ENCODE measurements at regions not wholly inside any gene's neighbourhood (a gene's known extent, or its start where the extent isn't known, plus 50 kb on each side); places are given as distances from the start of the nearest gene placed in this dataset.

GRCh38 chr10:90988024-90988423 lies 67.1 kb upstream of the ANKRD1 start:
- no peak overlapping the region for H3K4me2 ChIP-seq (ENCODE audit: control insufficient read depth, extremely low read depth, insufficient read depth, low read depth, low read length)
- H2AFZ ChIP-seq (ENCODE audit: control insufficient read depth, low read length) = no peak overlapping the region
- no peaks in the 10 kb centered on the region for H4K20me1 ChIP-seq (ENCODE audit: control insufficient read depth, extremely low read depth, insufficient read depth, low read length)
- H3K4me1 ChIP-seq (ENCODE audit: control insufficient read depth, extremely low read depth, insufficient read depth, low read length) = no peaks in the 10 kb centered on the region
- no peak for TF ChIP-seq CTCF (optimal IDR thresholded peaks at IDR 0.05 in 1 of 3, IDR thresholded peaks at IDR 0.05 in 1 of 3, conservative IDR thresholded peaks at IDR 0.05 in 1 of 3; ENCODE audit: extremely low read depth in 1 of 3, insufficient read depth in 2 of 3, low read length in 3 of 3)
- TF ChIP-seq EZH2 (IDR thresholded peaks at IDR 0.05; ENCODE audit: low read length) = no peak
- no peak overlapping the region for H3K27ac ChIP-seq (ENCODE audit: control insufficient read depth, insufficient read depth, low read length)
- H3K4me3 ChIP-seq (ENCODE audit: control insufficient read depth in 2 of 3, extremely low read depth in 1 of 3, insufficient read depth in 2 of 3, low read depth in 1 of 3, low read length in 3 of 3) = no peak overlapping the region
- no peak for FAIRE-seq
- H3K27me3 ChIP-seq (ENCODE audit: control insufficient read depth, extremely low read depth, insufficient read depth, low read length) = peaks cover 16% of the 10 kb centered on the region
- no peaks in the 10 kb centered on the region for H3K36me3 ChIP-seq (ENCODE audit: control insufficient read depth in 2 of 2, extremely low read depth in 1 of 2, insufficient read depth in 2 of 2, low read length in 2 of 2)
- no peaks in the 10 kb centered on the region for H3K79me2 ChIP-seq (ENCODE audit: control insufficient read depth, insufficient read depth, low read length)
- no peak overlapping the region for H3K9ac ChIP-seq (ENCODE audit: control insufficient read depth, extremely low read depth, insufficient read depth, low read length)
- no peaks in the 10 kb centered on the region for H3K9me3 ChIP-seq (ENCODE audit: control insufficient read depth, low read depth, low read length)
- dilution Hi-C loops (cut with MboI; ENCODE audit: extremely low pct_ligation_motif_present, low sequenced_read_pairs) = no loop called here
- no peak for DNase-seq (ENCODE audit: low read depth, low spot score)
- no peaks in the 10 kb centered on the region for H3K9me1 ChIP-seq (ENCODE audit: control insufficient read depth, extremely low read depth, insufficient read depth, low read length)

DNA sequence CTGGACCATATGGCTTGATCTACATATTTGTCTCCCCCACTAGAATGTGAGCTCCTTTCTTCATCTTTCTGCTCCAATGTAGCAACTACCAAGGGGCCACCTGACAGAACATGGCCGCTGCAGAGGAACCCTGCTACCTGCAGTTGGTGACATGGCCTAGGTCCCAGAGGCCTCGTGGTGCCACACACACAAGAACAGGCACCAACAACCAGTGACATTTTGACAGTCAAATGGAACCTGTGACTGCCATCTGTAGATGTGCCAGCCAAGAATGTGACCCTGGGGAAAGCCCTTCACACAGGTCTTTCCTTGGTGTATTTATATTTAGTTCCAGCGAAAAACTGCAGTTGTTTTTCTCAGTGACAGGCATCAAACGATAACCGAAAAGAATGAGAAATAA lies 67.9 kb upstream of the ANKRD1 start:
- no peaks in the 10 kb centered on the region for H3K36me3 ChIP-seq (ENCODE audit: control insufficient read depth in 2 of 2, extremely low read depth in 1 of 2, insufficient read depth in 2 of 2, low read length in 2 of 2)
- no peak for FAIRE-seq
- no peaks in the 10 kb centered on the region for H3K9me1 ChIP-seq (ENCODE audit: control insufficient read depth, extremely low read depth, insufficient read depth, low read length)
- dilution Hi-C loops (cut with MboI; ENCODE audit: extremely low pct_ligation_motif_present, low sequenced_read_pairs) = no loop called here
- peaks cover 13% of the 10 kb centered on the region for H3K27me3 ChIP-seq (ENCODE audit: control insufficient read depth, extremely low read depth, insufficient read depth, low read length)
- H3K9me3 ChIP-seq (ENCODE audit: control insufficient read depth, low read depth, low read length) = no peaks in the 10 kb centered on the region
- no peak for TF ChIP-seq EZH2 (IDR thresholded peaks at IDR 0.05; ENCODE audit: low read length)
- no peak for TF ChIP-seq CTCF (optimal IDR thresholded peaks at IDR 0.05 in 1 of 3, IDR thresholded peaks at IDR 0.05 in 1 of 3, conservative IDR thresholded peaks at IDR 0.05 in 1 of 3; ENCODE audit: extremely low read depth in 1 of 3, insufficient read depth in 2 of 3, low read length in 3 of 3)
- no peak overlapping the region for H2AFZ ChIP-seq (ENCODE audit: control insufficient read depth, low read length)
- H3K79me2 ChIP-seq (ENCODE audit: control insufficient read depth, insufficient read depth, low read length) = no peaks in the 10 kb centered on the region
- no peak overlapping the region for H3K4me3 ChIP-seq (ENCODE audit: control insufficient read depth in 2 of 3, extremely low read depth in 1 of 3, insufficient read depth in 2 of 3, low read depth in 1 of 3, low read length in 3 of 3)
- H3K4me1 ChIP-seq (ENCODE audit: control insufficient read depth, extremely low read depth, insufficient read depth, low read length) = no peaks in the 10 kb centered on the region
- H3K4me2 ChIP-seq (ENCODE audit: control insufficient read depth, extremely low read depth, insufficient read depth, low read depth, low read length) = no peak overlapping the region
- no peak overlapping the region for H3K9ac ChIP-seq (ENCODE audit: control insufficient read depth, extremely low read depth, insufficient read depth, low read length)
- DNase-seq (ENCODE audit: low read depth, low spot score) = no peak
- H4K20me1 ChIP-seq (ENCODE audit: control insufficient read depth, extremely low read depth, insufficient read depth, low read length) = no peaks in the 10 kb centered on the region
- no peak overlapping the region for H3K27ac ChIP-seq (ENCODE audit: control insufficient read depth, insufficient read depth, low read length)

All from keratinocyte (primary cell).